ENCODE measurements at regions not wholly inside any gene's neighbourhood (a gene's known extent, or its start where the extent isn't known, plus 50 kb on each side); places are given as distances from the start of the nearest gene placed in this dataset.
"Not testable (repeated sequence)": the region's sequence is repeated elsewhere in the genome, so short reads cannot be mapped to it uniquely, and the experiment has no call there.

GRCh38 chr3:187484547-187485295 is 116.5 kb downstream of the RTP4 start:
- H3K4me1 ChIP-seq (ENCODE audit: insufficient read depth, low read length, poor library complexity, severe bottlenecking): no peaks in the 10 kb centered on the region
- no peak overlapping the region for H3K9ac ChIP-seq (ENCODE audit: low read depth, low read length, poor library complexity, severe bottlenecking)
- no peaks in the 10 kb centered on the region for H4K20me1 ChIP-seq (ENCODE audit: insufficient read depth, low read length, poor library complexity, severe bottlenecking)
- H3K27me3 ChIP-seq (ENCODE audit: insufficient read depth, low read length, poor library complexity, severe bottlenecking): no peaks in the 10 kb centered on the region
- TF ChIP-seq CTCF (conservative IDR thresholded peaks at IDR 0.05; ENCODE audit: low read length) (no peak), EZH2phosphoT487 (IDR thresholded peaks at IDR 0.05; ENCODE audit: borderline replicate concordance) (no peak)
- no peaks in the 10 kb centered on the region for H3K79me2 ChIP-seq (ENCODE audit: insufficient read depth, low read length)
- H3K9me3 ChIP-seq (ENCODE audit: insufficient read depth, low read depth, low read length): no peaks in the 10 kb centered on the region
- H3K36me3 ChIP-seq (ENCODE audit: insufficient read depth, low read length): no peaks in the 10 kb centered on the region
- H3K4me3 ChIP-seq (ENCODE audit: low read length, poor library complexity, severe bottlenecking): no peak overlapping the region
- H2AFZ ChIP-seq (ENCODE audit: low read length): no peak overlapping the region
- H3K9me2 ChIP-seq (replicated peaks; ENCODE audit: low read depth, low read length): no peaks in the 10 kb centered on the region
- no peak overlapping the region for H3K4me2 ChIP-seq (ENCODE audit: low read depth, low read length, poor library complexity, severe bottlenecking)
- H3F3A ChIP-seq (ENCODE audit: low read depth): no peaks in the 10 kb centered on the region

- Histone ChIP-seq H3K4me3 (ENCODE audit: low read length, poor library complexity, severe bottlenecking) (no peak overlapping the region), H3K36me3 (ENCODE audit: insufficient read depth, low read length) (no peaks in the 10 kb centered on the region), H3K9me2 (replicated peaks; ENCODE audit: low read depth, low read length) (no peaks in the 10 kb centered on the region), H3K79me2 (ENCODE audit: insufficient read depth, low read length) (no peaks in the 10 kb centered on the region), H4K20me1 (ENCODE audit: insufficient read depth, low read length, poor library complexity, severe bottlenecking) (no peaks in the 10 kb centered on the region), H3K4me2 (ENCODE audit: low read depth, low read length, poor library complexity, severe bottlenecking) (no peak overlapping the region), H3K9ac (ENCODE audit: low read depth, low read length, poor library complexity, severe bottlenecking) (no peak overlapping the region), H2AFZ (ENCODE audit: low read length) (no peak overlapping the region), H3K4me1 (ENCODE audit: insufficient read depth, low read length, poor library complexity, severe bottlenecking) (no peaks in the 10 kb centered on the region), H3K9me3 (ENCODE audit: insufficient read depth, low read depth, low read length) (no peaks in the 10 kb centered on the region), H3F3A (ENCODE audit: low read depth) (no peaks in the 10 kb centered on the region), H3K27me3 (ENCODE audit: insufficient read depth, low read length, poor library complexity, severe bottlenecking) (no peaks in the 10 kb centered on the region)
- TF ChIP-seq CTCF (conservative IDR thresholded peaks at IDR 0.05; ENCODE audit: low read length): no peak
- TF ChIP-seq EZH2phosphoT487 (IDR thresholded peaks at IDR 0.05; ENCODE audit: borderline replicate concordance): no peak
Observed at GRCh38 chr3:187481426-187481825, 113.2 kb downstream of the RTP4 start.

GRCh38 chr3:187475613-187476012 is 107.4 kb downstream of the RTP4 start:
- not testable (repeated sequence) for H3K79me2 ChIP-seq (ENCODE audit: insufficient read depth, low read length); H3K4me3 ChIP-seq (ENCODE audit: low read length, poor library complexity, severe bottlenecking); H3K36me3 ChIP-seq (ENCODE audit: insufficient read depth, low read length); H3F3A ChIP-seq (ENCODE audit: low read depth); H3K4me2 ChIP-seq (ENCODE audit: low read depth, low read length, poor library complexity, severe bottlenecking); H3K9me3 ChIP-seq (ENCODE audit: insufficient read depth, low read depth, low read length); H3K4me1 ChIP-seq (ENCODE audit: insufficient read depth, low read length, poor library complexity, severe bottlenecking); H3K27me3 ChIP-seq (ENCODE audit: insufficient read depth, low read length, poor library complexity, severe bottlenecking); H3K9me2 ChIP-seq (replicated peaks; ENCODE audit: low read depth, low read length); H4K20me1 ChIP-seq (ENCODE audit: insufficient read depth, low read length, poor library complexity, severe bottlenecking); H3K9ac ChIP-seq (ENCODE audit: low read depth, low read length, poor library complexity, severe bottlenecking); H2AFZ ChIP-seq (ENCODE audit: low read length)

Measured in Loucy (cell line).